HG03520 (cell line): ENCODE measurements at regions not wholly inside any gene's neighbourhood (a gene's known extent, or its start where the extent isn't known, plus 50 kb on each side); places are given as distances from the start of the nearest gene placed in this dataset.

Experiments
- ATAC-seq: cut with Tn5 transposase; IDR thresholded peaks from one replicate; pipeline ENCODE4 v1.9.1; 2021; ENCODE audit warnings: mild to moderate bottlenecking, moderate library complexity; ENCODE audit not compliant: unreplicated experiment

GRCh38 chr2:23073671-23074070 lies 311.3 kb upstream of the KLHL29 start:
- ATAC-seq: no peak

GRCh38 chr2:23077596-23077995 lies 307.4 kb upstream of the KLHL29 start:
- ATAC-seq: no peak

- ATAC-seq: no peak
Measured at GRCh38 chr2:23078784-23079434, 306.1 kb upstream of the KLHL29 start.

- no peak for ATAC-seq
Measured at GRCh38 chr2:23083966-23084365, 301.0 kb upstream of the KLHL29 start.

- no peak for ATAC-seq
Measured at GRCh38 chr2:23091019-23091418, 294.0 kb upstream of the KLHL29 start.

GRCh38 chr2:23091900-23092299 lies 293.1 kb upstream of the KLHL29 start:
- ATAC-seq: no peak

- no peak for ATAC-seq
Measured at GRCh38 chr2:23092831-23093230, 292.1 kb upstream of the KLHL29 start.

- ATAC-seq: no peak
Measured at GRCh38 chr2:23093513-23093912, 291.5 kb upstream of the KLHL29 start.

- no peak for ATAC-seq
Measured at GRCh38 chr2:23096906-23097602, 287.9 kb upstream of the KLHL29 start.

GRCh38 chr2:23100406-23100805 lies 284.6 kb upstream of the KLHL29 start:
- no peak for ATAC-seq

GRCh38 chr2:23106242-23106785 lies 278.7 kb upstream of the KLHL29 start:
- no peak for ATAC-seq

- no peak for ATAC-seq
Measured at GRCh38 chr2:23107327-23107941, 277.5 kb upstream of the KLHL29 start.

- ATAC-seq: no peak
Measured at GRCh38 chr2:23111263-23111662, 273.7 kb upstream of the KLHL29 start.

GRCh38 chr2:23112517-23112916 lies 272.5 kb upstream of the KLHL29 start:
- no peak for ATAC-seq

GRCh38 chr2:23114299-23114698 lies 270.7 kb upstream of the KLHL29 start:
- no peak for ATAC-seq

GRCh38 chr2:23118313-23118712 lies 266.7 kb upstream of the KLHL29 start:
- no peak for ATAC-seq

GRCh38 chr2:23118894-23119293 lies 266.1 kb upstream of the KLHL29 start:
- ATAC-seq: no peak

GRCh38 chr2:23120161-23120560 lies 264.8 kb upstream of the KLHL29 start:
- ATAC-seq: no peak

- no peak for ATAC-seq
Measured at GRCh38 chr2:23121968-23122648, 262.9 kb upstream of the KLHL29 start.

GRCh38 chr2:23122681-23123215 lies 262.2 kb upstream of the KLHL29 start:
- no peak for ATAC-seq

- ATAC-seq: no peak
Measured at GRCh38 chr2:23123686-23124085, 261.3 kb upstream of the KLHL29 start.
